ENCODE measurements at regions not wholly inside any gene's neighbourhood (a gene's known extent, or its start where the extent isn't known, plus 50 kb on each side); places are given as distances from the start of the nearest gene placed in this dataset.

- DNase-seq (ENCODE audit: low read depth, low spot score) = no peak
- Mint-ChIP-seq H3K27ac (ENCODE audit: unreplicated experiment) (no peak overlapping the region), H3K9me3 (no peaks in the 10 kb centered on the region), H3K4me3 (no peak overlapping the region), H3K4me1 (peaks cover 26% of the 10 kb centered on the region), H3K36me3 (ENCODE audit: low read depth) (peaks cover 2% of the 10 kb centered on the region), H3K27me3 (ENCODE audit: low read depth) (no peaks in the 10 kb centered on the region)
- TF ChIP-seq CTCF (conservative IDR thresholded peaks at IDR 0.05) = no peak
Measured at GRCh38 chr11:115869131-115869530, 364.9 kb upstream of the CADM1 start.

GRCh38 chr11:115860246-115860645, 356.0 kb upstream of the CADM1 start:
- TF ChIP-seq CTCF (conservative IDR thresholded peaks at IDR 0.05) = no peak
- Mint-ChIP-seq H3K36me3 (ENCODE audit: low read depth) (peaks cover 3% of the 10 kb centered on the region), H3K27me3 (ENCODE audit: low read depth) (no peaks in the 10 kb centered on the region), H3K27ac (ENCODE audit: unreplicated experiment) (peak overlapping the region; percentile 4), H3K4me1 (no peaks in the 10 kb centered on the region), H3K4me3 (no peak overlapping the region), H3K9me3 (peaks cover 2% of the 10 kb centered on the region)
- no peak for DNase-seq (ENCODE audit: low read depth, low spot score)

- no peaks in the 10 kb centered on the region for H3K27me3 Mint-ChIP-seq (ENCODE audit: low read depth)
- peaks cover 3% of the 10 kb centered on the region for H3K9me3 Mint-ChIP-seq
- TF ChIP-seq CTCF (conservative IDR thresholded peaks at IDR 0.05) = no peak
- DNase-seq (ENCODE audit: low read depth, low spot score) = no peak
- no peaks in the 10 kb centered on the region for H3K4me1 Mint-ChIP-seq
- H3K4me3 Mint-ChIP-seq = no peak overlapping the region
- H3K36me3 Mint-ChIP-seq (ENCODE audit: low read depth) = peaks cover 4% of the 10 kb centered on the region
- H3K27ac Mint-ChIP-seq (ENCODE audit: unreplicated experiment) = no peak overlapping the region
Measured at GRCh38 chr11:115848611-115849010, 344.4 kb upstream of the CADM1 start.

- Mint-ChIP-seq H3K4me1 (no peaks in the 10 kb centered on the region), H3K4me3 (no peak overlapping the region), H3K27ac (ENCODE audit: unreplicated experiment) (no peak overlapping the region), H3K36me3 (ENCODE audit: low read depth) (no peaks in the 10 kb centered on the region), H3K9me3 (no peaks in the 10 kb centered on the region), H3K27me3 (ENCODE audit: low read depth) (no peaks in the 10 kb centered on the region)
- DNase-seq (ENCODE audit: low read depth, low spot score) = no peak
- no peak for TF ChIP-seq CTCF (conservative IDR thresholded peaks at IDR 0.05)
Measured at GRCh38 chr11:115848080-115848479, 343.9 kb upstream of the CADM1 start.

- Mint-ChIP-seq H3K4me1 (no peaks in the 10 kb centered on the region), H3K4me3 (no peak overlapping the region), H3K36me3 (ENCODE audit: low read depth) (no peaks in the 10 kb centered on the region), H3K27me3 (ENCODE audit: low read depth) (no peaks in the 10 kb centered on the region), H3K9me3 (no peaks in the 10 kb centered on the region), H3K27ac (ENCODE audit: unreplicated experiment) (no peak overlapping the region)
- no peak for TF ChIP-seq CTCF (conservative IDR thresholded peaks at IDR 0.05)
- no peak for DNase-seq (ENCODE audit: low read depth, low spot score)
Measured at GRCh38 chr11:115845872-115846271, 341.7 kb upstream of the CADM1 start.

- DNase-seq (ENCODE audit: low read depth, low spot score) = no peak
- H3K27me3 Mint-ChIP-seq (ENCODE audit: low read depth) = no peaks in the 10 kb centered on the region
- no peaks in the 10 kb centered on the region for H3K4me1 Mint-ChIP-seq
- peaks cover 5% of the 10 kb centered on the region for H3K9me3 Mint-ChIP-seq
- H3K27ac Mint-ChIP-seq (ENCODE audit: unreplicated experiment) = no peak overlapping the region
- H3K36me3 Mint-ChIP-seq (ENCODE audit: low read depth) = peaks cover 3% of the 10 kb centered on the region
- no peak for TF ChIP-seq CTCF (conservative IDR thresholded peaks at IDR 0.05)
- H3K4me3 Mint-ChIP-seq = no peak overlapping the region
Measured at GRCh38 chr11:115843685-115844084, 339.5 kb upstream of the CADM1 start.
